Stimulated activated CD4-positive, alpha-beta T cell treated with anti-CD3 and anti-CD28 coated beads, Interleukin-2, amount 100 ng/mL, for 48 hours (primary cell): ENCODE measurements at regions not wholly inside any gene's neighbourhood (a gene's known extent, or its start where the extent isn't known, plus 50 kb on each side); places are given as distances from the start of the nearest gene placed in this dataset.

Experiments used
- DNase-seq, 2 donors: peaks; one replicate each; pipeline ENCODE4 v3.0.0-alpha.2; 2020

DNA sequence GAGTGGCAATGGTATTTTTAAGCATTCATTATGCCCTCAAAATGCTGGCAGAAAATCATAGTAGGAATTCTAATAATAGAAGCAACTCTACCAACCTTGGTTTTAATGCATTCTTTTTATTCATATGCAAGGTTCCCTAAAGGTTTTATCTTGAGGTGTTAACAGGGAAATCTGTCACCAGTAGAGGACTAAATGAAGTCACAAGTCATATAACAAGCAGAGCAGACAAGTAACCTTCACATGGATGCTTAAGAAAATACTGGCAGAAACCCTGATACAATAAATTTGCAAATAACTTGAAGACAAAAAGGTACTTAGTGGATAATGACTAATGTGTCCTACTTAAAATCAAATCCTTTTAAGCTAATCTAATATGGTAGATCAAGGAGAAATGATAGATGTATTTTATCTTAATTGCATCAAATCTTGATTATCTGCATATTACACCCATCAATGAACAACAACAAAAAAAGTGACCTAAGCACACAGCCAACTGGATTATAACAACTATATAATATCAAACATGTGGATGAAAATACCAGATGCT is 73.3 kb downstream of the RFC3 start:
- no peak for DNase-seq

DNA sequence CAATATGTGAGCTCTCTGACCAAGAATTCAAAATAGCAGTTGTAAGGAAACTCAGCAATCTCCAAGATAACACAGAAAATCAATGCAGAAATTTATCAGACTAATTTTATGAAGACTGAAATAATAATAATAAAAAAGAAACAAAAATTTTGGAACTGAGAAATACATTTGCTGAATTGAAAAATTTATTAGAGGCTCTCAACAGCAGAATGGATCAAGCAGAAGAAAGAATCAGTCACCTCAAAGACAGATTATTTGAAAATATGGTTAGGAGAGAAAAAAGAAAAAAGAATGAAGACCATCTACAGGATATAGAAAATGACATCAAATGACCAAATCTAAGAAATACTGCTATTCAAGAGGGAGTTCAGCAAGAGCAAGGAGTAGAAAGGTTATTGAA is 75.6 kb downstream of the RFC3 start:
- DNase-seq = no peak

DNA sequence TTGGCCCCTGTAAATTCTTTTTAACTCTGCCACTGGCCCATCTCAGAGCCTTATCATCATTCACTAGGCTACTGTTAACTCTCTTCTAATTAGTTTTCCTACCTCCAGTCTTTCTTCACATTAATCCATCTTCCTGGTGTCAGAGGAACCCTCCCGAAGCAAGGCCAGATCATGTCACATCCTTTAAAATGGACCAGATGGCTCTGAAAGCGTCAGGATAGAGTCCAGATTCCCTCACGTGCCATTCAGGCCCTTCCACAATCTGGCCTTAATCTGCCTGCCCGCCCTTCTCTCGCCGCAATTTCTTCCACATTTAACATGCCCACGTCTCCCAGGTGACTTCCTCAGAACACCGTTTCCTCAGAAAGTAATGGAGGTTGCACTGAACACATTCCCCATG is 86.5 kb downstream of the RFC3 start:
- DNase-seq = no peak

DNA sequence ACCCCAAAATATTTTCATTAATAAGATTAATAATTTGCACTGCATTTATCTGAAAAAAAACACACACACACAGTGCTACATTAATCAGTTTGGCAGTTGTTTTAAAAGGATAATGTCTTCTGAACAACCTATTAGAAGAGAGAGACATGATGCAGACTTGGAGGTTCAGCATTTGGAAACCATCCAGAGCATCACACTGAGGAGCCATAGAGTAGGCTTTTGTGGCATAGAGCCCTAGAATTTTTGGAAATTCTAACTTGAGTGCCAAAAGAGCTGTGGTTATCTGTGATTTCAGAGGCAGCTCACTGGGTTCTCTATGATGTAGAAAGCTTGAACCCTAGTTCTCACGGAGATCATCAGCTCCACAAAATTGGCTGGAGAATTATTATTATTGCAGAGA is 90.2 kb downstream of the RFC3 start:
- DNase-seq = no peak

DNA sequence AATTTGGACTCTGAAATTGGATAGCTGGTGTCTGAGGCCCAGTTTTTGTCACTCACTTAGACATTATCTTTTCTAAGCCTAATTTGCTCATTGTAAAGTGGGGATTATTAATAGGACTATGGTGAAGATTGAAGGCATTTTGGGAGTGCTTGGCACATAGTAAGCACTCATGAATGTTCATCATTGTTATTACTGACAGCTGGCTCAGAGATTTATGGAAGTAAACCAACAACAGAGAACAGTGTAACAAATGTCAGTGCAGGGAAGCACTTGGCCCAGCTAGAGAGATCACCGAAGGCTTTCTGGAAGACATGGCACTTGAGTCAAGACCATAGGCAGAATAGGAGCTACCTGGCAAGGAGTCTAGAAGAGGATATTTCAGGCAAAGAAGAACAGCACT is 92.3 kb downstream of the RFC3 start:
- DNase-seq = no peak

DNA sequence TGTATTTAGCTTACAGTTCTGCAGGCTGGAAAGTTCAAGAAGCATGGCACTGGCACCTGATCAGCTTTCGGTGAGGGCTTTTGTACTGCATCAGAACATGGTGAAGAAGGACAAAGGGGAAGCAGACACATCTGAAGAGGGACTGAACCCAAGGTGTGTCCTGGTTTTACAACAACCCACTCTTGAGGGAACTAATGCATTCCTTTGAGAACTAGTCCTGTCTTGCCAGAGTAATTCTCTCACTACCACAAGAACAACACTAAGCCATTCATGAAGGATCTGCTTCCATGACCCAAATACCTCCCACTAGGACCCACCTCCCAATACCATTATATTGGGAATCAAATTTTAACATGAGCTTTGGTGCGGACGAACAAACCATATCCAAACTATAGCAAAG is 93.6 kb downstream of the RFC3 start:
- DNase-seq = no peak

DNA sequence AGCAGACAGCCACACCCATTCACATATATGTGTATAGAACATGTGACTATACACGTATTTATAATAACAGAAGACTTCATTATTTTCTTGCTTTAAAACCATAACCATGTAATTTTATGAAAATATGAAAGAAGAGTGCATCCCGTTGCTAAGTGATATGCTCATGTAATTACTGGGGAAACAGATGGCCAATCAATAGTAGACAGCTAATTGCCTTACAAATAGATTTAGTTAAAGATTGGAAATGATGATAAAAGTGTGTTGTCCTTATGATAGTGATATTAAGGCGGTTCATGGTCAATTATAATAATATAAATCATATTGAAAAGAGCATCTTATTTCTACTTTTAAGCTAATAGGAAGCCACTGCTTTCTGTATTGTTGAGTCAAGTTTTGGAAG is 95.9 kb downstream of the RFC3 start:
- DNase-seq = no peak

DNA sequence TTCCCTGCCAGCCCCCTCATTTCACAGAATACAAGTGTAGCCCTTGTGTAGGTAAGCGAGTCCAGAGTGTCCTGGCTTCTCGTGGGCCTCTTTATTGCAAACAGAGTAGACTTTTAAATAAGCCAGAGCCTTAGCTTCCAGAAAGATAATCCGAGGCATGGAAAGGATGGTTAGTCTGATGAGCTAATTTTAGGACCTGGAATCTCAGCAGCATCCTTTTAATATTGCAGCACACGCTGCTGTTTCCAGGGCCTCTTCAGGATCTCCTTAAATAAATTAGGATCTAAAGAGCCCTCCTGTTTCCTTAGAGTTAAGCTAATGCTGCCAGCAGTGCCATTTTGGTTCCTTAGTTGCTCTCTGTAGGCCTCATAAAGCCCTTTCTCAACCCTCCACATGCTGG is 99.2 kb downstream of the RFC3 start:
- DNase-seq = no peak

DNA sequence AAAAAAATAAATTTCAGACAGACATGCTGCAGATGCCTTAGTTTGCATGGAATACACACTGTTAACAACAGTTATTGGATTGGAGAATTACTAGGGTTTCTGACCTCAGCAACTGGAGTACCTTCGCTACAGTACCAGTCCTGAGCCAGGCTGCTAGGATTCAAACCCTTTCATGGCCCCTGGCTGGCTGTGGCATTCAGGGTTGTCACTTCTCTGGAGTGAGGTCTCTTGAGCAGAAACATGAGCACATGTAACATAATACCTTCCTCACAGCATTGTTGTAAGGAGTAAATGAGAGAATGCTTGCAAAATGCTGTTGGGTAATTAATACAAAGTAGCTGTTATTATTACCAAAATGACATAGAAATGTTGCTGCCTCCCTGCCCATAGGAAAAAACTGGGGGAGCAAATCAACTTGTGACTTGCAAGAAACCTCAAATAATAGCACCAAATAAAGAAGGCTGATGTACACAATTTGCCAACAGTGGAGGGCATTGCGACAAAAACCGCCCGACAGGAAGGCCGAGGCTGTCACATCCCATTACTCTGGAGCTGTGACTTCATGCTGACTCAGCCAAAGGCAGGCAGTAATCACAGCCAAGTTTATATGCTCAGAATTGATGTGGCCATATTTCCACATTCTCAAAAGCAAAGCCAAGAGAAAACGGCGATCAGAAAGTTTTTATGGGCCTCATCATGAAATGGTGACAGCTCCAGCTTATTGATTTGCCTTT is 100.4 kb downstream of the RFC3 start:
- DNase-seq = no peak

DNA sequence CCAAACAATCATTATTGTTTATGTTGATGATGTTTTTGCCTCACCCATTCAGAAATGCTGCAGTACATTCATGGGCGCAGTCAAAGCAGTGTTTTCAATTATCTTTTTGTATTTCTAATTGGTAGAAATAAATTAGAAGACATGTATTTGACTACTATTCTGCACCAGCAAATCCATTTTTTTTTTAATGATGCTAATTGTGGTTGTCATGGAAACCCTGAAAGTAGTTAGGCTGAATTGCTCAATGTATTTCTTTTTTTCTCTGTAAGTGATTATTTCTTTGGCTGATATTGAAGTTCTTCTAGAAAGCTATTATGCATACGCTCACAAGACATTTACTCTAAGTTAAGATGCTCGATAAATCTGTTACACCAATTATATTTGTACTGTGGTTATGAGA is 101.2 kb downstream of the RFC3 start:
- no peak for DNase-seq

DNA sequence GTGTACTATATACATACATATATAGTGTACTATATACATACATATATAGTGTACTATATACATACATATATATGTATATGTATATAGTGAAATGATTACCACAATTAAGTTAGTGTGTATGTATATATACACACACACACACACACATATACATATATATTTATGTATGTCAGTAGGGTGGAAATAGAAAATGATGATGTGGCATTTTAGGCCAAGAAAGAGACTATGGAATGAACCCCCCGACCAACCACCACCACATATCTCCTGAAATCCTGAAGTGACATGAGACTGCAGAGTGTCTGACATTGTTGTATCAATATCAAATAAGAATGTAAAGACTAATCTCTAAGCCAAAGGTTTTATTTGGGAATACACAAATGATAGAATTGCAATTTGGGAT is 107.6 kb downstream of the RFC3 start:
- no peak for DNase-seq

DNA sequence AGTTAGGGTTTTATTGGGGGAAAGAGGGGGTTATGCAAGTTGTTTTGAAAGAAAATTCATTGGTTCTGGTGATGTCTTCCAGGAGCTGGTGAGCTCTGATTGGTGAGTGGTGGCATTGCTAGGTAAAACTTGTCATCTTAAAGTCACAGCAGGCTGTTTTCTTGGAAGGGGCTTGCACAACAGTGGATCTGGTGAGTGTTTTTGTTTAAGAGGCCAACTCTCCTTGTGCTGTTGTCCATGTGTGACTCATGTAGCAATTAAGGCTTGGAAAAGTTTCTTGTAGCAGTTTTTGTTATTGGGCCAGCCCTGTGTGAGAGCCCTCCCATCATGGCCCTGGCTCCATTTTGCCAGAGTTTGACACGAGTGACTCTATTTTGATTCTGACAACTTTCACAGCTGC is 109.4 kb downstream of the RFC3 start:
- no peak for DNase-seq

DNA sequence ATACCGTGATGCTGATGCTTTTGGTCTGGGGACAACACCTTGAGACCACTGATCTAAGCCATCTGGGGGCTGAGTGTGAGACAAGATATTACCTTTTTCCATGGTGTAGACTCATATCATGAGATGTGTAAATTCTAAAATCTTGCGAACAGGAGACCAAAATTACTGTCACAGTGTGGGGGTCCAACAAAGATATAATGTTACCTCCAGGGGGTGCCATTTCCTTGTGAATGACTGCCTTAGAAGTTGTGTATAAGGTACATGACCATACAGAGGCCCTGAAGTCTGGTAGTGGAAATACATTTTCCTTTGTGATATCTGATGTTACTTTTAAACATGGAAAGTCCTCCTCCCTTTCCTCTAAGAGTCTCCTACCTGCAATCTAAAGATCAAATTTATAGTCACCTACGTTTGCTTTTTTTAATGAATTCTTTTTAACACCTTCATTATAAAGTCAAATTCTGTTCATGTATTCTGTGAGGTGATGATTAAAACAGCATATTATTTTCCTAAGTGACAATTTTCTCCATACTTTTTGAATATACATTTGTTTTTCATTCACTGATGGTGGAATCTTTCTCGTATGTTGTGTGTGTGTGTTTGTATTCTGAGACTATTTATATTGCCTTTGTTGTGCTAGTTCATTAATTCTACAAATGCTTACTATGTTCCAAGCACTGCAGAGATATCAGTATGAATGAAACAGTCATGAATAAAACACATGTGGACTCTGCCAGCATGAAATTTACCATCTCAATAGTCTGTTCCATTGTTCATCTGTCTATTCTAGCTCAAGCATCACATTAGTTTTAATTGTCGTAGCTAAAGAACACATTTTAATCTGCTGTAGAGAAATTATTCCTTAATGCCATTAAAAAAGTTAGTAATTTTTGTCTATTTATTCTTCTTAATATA is 113.7 kb downstream of the RFC3 start:
- DNase-seq = no peak

DNA sequence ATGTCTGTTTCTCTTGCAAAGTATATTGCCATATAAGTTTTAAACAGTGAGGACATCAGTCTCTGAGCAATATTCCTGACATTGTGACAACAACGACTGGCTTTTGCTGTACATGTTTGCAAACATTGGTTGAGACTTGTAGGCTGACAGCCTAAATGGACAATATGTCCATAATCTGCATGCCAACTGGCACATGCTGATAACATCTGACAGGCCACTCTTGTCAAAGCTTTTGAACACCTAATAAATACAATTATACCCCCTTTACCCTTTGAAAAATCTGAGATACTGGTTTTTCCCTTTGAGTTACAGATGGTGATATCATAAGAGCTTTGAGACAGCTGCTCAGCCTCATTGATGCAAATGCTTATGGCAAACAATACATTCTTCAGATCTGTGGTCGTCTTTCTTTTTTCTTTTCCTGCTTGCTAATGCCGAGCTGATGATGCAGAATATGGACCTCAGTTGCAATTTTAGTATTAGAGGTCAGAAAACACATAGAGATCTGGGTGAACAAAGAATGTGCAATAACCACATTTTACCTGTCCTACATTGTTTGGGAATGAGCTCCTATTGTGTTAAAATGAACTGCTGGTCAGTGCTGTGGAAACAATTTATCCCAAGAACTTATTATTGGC is 114.9 kb downstream of the RFC3 start:
- no peak for DNase-seq

DNA sequence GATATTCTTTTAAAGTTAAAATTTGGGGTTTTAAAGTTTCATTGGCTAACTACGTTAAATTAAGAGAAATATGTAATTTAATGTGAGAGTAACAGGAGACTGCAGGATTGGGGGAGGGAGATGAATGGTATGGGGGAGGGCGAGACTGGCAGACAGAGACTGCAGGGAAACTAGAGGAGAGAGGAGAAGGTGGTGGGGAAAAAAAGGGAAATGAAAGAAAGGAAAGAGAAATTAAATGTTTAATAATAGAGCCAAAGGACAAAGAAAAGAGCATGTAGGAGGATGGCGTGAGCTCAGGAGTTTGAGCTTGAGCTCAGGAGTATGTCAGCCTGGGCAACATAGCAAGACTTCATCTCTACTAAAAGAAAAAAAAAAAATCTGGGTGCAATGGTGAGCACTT is 115.9 kb downstream of the RFC3 start:
- no peak for DNase-seq

DNA sequence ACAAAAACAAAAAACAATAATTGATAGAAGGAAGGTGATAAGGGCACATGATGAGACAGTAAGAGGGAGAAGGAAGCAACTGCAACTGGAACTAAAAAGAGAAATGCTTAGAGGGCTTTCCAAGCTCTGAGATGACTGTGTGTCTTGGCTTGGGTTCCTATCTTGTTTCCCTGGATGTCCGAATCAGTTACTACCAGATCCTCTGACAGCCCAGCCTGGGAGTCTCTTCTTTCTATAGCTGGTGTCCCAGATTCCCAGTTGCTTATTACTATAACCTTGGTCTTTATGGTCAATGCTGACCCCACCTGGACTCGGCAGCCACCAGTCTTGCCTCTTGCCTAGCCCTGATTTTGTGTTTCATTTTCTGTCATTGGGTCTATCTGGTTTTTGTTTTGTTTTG is 116.4 kb downstream of the RFC3 start:
- DNase-seq = no peak

DNA sequence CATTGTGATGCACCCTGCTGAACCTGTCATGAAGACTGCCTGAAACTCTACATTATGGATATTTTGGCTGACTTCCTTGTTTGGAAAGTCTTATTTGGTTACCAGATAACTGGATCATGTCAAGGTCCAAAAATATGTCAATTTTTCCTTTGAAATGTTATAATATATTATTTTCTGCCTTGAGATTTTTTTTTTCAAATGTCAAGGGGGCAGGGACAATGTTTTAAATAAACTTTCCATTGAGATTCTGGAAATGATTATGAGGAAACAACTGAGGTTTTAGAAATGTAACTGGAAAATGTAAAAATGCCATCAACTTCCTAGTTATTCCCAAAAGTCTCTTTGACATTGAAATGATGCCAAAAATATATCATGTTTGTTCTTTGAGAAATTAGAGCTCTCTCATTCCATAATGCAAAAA is 117.0 kb downstream of the RFC3 start:
- no peak for DNase-seq

DNA sequence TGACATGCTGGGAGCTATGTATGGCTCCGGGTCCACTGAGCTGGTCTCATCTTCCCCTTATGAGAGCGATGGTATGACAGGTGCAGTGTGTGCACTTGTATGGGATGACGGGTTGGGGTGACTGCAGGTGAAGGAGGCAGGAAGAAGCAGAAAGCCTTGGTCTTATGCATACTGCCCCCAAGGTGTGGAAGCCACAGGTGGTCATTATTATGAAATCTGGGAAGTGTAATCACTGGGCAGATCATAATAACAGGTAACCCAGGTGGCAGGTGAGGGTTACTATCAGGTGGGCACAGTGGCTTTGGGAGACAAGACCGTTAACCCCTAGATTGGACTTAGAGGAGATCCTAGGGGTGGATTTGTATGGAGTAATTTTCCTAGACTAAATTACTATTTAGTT is 118.0 kb downstream of the RFC3 start:
- DNase-seq = no peak

DNA sequence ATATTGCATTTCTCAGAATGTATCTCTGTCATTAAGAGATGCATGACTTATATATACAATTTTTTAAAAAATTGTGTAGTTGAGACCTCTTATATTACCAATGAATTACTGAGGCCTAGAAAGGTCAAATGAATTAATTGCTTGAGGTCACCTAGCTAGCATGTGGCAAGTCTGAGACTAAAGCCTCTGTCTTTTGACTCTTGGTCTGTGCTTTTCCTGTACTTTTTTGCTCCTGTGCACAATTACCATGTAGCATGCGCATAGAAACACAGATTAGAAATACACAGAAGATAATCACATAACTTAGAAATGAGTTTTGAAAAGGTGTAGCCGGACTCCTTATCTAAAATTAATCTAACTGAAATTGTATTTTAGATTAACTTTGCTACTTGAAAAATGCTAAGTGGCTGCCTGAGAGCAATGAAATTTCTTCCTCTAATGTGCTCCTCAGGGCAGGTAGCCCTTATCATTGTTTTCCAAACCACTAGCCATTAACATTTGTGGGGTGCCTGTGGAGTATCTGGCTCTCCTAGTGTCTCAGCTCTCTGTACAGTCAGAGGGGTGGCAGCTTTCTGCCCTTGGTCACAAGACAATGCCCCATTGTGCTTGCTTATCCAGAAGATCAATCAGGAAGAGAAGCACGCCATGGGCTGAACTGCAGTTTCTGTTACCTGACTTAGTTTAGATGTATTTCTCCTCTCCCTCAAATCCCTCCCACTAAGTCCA is 119.6 kb downstream of the RFC3 start:
- no peak for DNase-seq

DNA sequence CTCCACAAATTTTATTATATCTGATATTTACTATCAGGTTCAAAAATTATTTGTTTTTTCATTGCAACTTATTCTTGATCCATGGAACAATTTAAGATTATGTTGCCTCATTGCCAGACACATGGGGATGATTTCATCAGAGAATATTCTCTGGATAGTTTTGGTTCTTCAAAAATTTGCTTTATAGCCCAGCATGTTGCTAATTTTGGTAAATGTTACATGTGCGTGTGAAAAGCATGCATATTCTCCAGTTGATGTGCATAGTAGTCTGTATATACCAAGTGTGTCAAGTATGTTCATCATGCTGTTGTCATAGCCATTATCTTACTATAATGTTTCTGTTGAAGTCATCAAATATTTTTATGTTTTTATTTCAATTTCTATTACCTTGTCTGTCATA is 122.3 kb downstream of the RFC3 start:
- no peak for DNase-seq

DNA sequence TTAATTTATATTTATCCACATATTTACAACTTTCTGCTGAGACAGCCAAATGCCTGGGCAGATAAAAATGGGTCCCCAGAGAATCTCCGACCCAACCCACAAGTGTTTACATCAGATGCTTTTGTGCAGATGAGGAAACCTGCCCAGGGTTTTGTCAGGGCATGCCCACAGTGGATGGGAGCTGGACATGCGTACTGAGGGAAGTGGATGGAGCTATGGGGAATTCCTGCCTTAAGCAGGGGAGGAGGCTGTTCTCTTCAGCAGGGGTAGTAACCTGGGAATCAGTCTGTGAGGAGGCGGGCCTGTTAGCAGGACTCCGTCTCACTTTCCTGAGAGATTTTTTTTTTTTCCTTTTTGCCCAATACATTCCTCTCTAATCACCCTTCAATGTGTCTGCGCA is 122.9 kb downstream of the RFC3 start:
- DNase-seq = no peak

DNA sequence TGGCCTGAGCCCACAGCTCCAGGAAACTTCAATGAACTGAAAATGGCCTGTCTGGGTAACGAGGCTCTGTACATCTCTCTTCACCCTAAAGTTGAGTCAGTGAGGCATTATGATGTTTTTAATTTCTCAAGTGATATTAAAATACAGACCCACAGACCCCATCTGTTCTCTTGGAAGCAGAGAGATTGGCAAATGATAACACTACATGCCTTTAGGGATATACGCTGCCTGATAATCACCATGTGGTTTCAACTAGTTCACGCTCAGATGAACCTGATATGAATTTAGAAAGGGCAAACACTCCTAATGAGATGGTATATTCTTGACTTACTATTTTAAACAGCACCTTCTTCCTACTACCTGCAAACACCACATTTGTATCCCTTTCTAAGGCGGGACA is 127.5 kb downstream of the RFC3 start:
- no peak for DNase-seq

DNA sequence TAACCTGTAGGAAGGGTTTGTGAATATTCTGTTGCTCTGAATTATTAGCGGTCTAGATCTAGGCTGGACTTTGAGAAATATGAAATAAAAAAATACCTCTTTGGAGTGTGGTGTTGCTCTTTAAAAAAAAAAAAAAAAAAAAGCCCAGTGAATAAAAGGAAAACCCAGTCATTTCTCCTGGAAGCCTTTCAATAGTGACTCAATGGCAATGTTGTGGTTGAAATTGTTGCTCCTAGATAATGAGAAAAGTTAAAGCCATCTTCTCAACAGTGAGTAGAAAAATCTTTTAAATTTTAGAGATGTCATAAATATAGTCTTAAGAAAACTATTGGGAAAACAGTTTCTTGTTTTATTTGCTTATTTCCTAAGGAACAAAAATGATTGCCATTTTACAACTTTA is 135.3 kb downstream of the RFC3 start:
- DNase-seq = no peak
